HepG2 (cell line): ENCODE measurements at regions not wholly inside any gene's neighbourhood (a gene's known extent, or its start where the extent isn't known, plus 50 kb on each side); places are given as distances from the start of the nearest gene placed in this dataset.

Experiments
- ARID2 ChIP-seq: sonication (generic); formaldehyde crosslinking; IDR thresholded peaks from 2 replicates; pipeline ENCODE4 v1.8.1; 2022; ENCODE audit warnings: mild to moderate bottlenecking, missing genetic modification reagents, borderline replicate concordance
- GATAD2A ChIP-seq: IDR thresholded peaks from 2 replicates; pipeline ENCODE4 v1.6.1; 2016
- TBX2 ChIP-seq: sonication (generic); formaldehyde crosslinking; IDR thresholded peaks from 2 replicates; pipeline ENCODE4 v1.5.0; 2020; ENCODE audit warnings: missing genetic modification reagents, mild to moderate bottlenecking, borderline replicate concordance
- TRIM22 ChIP-seq: fragments of 450-650 bp; IDR thresholded peaks from 2 replicates; pipeline ENCODE4 v1.6.1; 2017
- USF2 ChIP-seq, 2 experiments: sonication (generic) in 1 of 2; formaldehyde crosslinking in 1 of 2; IDR thresholded peaks; 2 replicates each; pipeline versions ENCODE4 v1.5.1 to v1.6.1; 2011 to 2020; ENCODE audit warnings: borderline replicate concordance in 1 of 2, low read depth in 1 of 2, low read length in 1 of 2, mild to moderate bottlenecking in 1 of 2, missing genetic modification reagents in 1 of 2, moderate library complexity in 1 of 2
- ZNF280D ChIP-seq: sonication (generic); formaldehyde crosslinking; IDR thresholded peaks from 2 replicates; pipeline ENCODE4 v1.5.1; 2020; ENCODE audit warnings: mild to moderate bottlenecking, missing genetic modification reagents
- ZNF501 ChIP-seq: sonication (generic); formaldehyde crosslinking; IDR thresholded peaks from 2 replicates; pipeline ENCODE4 v1.5.1; 2020; ENCODE audit warnings: mild to moderate bottlenecking, moderate library complexity, missing genetic modification reagents
- ZNF512 ChIP-seq: sonication (generic); formaldehyde crosslinking; IDR thresholded peaks from 2 replicates; pipeline ENCODE4 v1.4.0; 2020; ENCODE audit warnings: mild to moderate bottlenecking, missing genetic modification reagents
- TF ChIP-seq, protein P1 (sequence below): sonication (generic); formaldehyde crosslinking; IDR thresholded peaks from 2 replicates; pipeline ENCODE4 v1.9.0; 2021; ENCODE audit warnings: mild to moderate bottlenecking, missing genetic modification reagents
- TF ChIP-seq, protein P2 (sequence below): sonication (generic); formaldehyde crosslinking; IDR thresholded peaks from 2 replicates; pipeline ENCODE4 v1.4.0; 2020; ENCODE audit warnings: missing genetic modification reagents, borderline replicate concordance

GRCh38 chr7:138396251-138397070 lies 63.6 kb upstream of the TRIM24 start (continued):
- no peak for TF ChIP-seq TRIM22
- TF ChIP-seq, protein P1, sequence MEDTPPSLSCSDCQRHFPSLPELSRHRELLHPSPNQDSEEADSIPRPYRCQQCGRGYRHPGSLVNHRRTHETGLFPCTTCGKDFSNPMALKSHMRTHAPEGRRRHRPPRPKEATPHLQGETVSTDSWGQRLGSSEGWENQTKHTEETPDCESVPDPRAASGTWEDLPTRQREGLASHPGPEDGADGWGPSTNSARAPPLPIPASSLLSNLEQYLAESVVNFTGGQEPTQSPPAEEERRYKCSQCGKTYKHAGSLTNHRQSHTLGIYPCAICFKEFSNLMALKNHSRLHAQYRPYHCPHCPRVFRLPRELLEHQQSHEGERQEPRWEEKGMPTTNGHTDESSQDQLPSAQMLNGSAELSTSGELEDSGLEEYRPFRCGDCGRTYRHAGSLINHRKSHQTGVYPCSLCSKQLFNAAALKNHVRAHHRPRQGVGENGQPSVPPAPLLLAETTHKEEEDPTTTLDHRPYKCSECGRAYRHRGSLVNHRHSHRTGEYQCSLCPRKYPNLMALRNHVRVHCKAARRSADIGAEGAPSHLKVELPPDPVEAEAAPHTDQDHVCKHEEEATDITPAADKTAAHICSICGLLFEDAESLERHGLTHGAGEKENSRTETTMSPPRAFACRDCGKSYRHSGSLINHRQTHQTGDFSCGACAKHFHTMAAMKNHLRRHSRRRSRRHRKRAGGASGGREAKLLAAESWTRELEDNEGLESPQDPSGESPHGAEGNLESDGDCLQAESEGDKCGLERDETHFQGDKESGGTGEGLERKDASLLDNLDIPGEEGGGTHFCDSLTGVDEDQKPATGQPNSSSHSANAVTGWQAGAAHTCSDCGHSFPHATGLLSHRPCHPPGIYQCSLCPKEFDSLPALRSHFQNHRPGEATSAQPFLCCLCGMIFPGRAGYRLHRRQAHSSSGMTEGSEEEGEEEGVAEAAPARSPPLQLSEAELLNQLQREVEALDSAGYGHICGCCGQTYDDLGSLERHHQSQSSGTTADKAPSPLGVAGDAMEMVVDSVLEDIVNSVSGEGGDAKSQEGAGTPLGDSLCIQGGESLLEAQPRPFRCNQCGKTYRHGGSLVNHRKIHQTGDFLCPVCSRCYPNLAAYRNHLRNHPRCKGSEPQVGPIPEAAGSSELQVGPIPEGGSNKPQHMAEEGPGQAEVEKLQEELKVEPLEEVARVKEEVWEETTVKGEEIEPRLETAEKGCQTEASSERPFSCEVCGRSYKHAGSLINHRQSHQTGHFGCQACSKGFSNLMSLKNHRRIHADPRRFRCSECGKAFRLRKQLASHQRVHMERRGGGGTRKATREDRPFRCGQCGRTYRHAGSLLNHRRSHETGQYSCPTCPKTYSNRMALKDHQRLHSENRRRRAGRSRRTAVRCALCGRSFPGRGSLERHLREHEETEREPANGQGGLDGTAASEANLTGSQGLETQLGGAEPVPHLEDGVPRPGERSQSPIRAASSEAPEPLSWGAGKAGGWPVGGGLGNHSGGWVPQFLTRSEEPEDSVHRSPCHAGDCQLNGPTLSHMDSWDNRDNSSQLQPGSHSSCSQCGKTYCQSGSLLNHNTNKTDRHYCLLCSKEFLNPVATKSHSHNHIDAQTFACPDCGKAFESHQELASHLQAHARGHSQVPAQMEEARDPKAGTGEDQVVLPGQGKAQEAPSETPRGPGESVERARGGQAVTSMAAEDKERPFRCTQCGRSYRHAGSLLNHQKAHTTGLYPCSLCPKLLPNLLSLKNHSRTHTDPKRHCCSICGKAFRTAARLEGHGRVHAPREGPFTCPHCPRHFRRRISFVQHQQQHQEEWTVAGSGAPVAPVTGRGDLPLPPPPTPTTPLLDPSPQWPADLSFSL (CRISPR knock-in tag), result no peak
- peak; percentile 97 for TF ChIP-seq TBX2 (CRISPR knock-in tag)
- TF ChIP-seq, protein P2, sequence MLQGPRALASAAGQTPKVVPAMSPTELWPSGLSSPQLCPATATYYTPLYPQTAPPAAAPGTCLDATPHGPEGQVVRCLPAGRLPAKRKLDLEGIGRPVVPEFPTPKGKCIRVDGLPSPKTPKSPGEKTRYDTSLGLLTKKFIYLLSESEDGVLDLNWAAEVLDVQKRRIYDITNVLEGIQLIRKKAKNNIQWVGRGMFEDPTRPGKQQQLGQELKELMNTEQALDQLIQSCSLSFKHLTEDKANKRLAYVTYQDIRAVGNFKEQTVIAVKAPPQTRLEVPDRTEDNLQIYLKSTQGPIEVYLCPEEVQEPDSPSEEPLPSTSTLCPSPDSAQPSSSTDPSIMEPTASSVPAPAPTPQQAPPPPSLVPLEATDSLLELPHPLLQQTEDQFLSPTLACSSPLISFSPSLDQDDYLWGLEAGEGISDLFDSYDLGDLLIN (CRISPR knock-in tag), result no peak
- no peak for TF ChIP-seq ZNF501
- TF ChIP-seq GATAD2A (CRISPR knock-in tag), result peak; percentile 78
- TF ChIP-seq ZNF280D (CRISPR knock-in tag), result no peak
- TF ChIP-seq ARID2 (CRISPR knock-in tag), result peak; percentile 61; the same call in 1 of the 2 replicates
- TF ChIP-seq ZNF512, result no peak
- TF ChIP-seq USF2 (IDR thresholded peaks at IDR 0.05; ENCODE audit: low read depth, low read length), result no peak
- no peak for TF ChIP-seq USF2 (CRISPR knock-in tag; IDR thresholded peaks at IDR 0.05; ENCODE audit: borderline replicate concordance)
